Mammary epithelial cell (primary cell): ENCODE measurements at regions not wholly inside any gene's neighbourhood (a gene's known extent, or its start where the extent isn't known, plus 50 kb on each side); places are given as distances from the start of the nearest gene placed in this dataset.

ENCODE experiments used
- EZH2 ChIP-seq: IDR thresholded peaks from 2 replicates; pipeline ENCODE4 v1.6.1; 2012; ENCODE audit warnings: low read length, inconsistent platforms, borderline replicate concordance
- TF ChIP-seq, protein P1 (sequence below), 2 donors: IDR thresholded peaks in 1 of 2; conservative IDR thresholded peaks in 1 of 2; 2 replicates each; pipeline ENCODE4 v1.5.1; 2011 to 2012; ENCODE audit warnings: inconsistent platforms in 2 of 2, low read length in 2 of 2, mild to moderate bottlenecking in 2 of 2, control low read depth in 1 of 2, low read depth in 1 of 2; ENCODE audit not compliant: insufficient read depth in 1 of 2; ENCODE audit errors: extremely low read depth in 1 of 2

DNA sequence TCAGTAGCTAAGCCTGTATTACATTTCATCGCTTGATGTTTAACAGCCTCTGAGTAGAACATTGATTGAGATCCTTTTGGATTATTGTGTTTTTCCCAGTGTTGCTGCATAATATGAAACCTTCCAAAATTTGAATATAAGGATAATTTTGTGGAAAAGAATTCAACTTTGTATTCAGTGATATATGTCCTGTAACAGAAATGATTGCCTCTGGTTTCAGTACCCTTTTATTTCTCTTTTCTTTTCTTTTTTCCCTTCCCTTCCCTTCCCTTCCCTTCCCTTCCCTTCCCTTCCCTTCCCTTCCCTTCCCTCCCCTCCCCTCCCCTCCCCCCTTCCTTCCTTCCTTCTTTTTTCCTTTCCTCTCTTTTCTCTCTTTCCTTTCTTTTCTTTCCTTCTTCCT, 74.6 kb downstream of the UTRN start:
- TF ChIP-seq, protein P1, sequence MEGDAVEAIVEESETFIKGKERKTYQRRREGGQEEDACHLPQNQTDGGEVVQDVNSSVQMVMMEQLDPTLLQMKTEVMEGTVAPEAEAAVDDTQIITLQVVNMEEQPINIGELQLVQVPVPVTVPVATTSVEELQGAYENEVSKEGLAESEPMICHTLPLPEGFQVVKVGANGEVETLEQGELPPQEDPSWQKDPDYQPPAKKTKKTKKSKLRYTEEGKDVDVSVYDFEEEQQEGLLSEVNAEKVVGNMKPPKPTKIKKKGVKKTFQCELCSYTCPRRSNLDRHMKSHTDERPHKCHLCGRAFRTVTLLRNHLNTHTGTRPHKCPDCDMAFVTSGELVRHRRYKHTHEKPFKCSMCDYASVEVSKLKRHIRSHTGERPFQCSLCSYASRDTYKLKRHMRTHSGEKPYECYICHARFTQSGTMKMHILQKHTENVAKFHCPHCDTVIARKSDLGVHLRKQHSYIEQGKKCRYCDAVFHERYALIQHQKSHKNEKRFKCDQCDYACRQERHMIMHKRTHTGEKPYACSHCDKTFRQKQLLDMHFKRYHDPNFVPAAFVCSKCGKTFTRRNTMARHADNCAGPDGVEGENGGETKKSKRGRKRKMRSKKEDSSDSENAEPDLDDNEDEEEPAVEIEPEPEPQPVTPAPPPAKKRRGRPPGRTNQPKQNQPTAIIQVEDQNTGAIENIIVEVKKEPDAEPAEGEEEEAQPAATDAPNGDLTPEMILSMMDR (conservative IDR thresholded peaks at IDR 0.05 in 1 of 2, IDR thresholded peaks at IDR 0.05 in 1 of 2; ENCODE audit: extremely low read depth in 1 of 2, insufficient read depth in 1 of 2, low read depth in 1 of 2, low read length in 2 of 2) = no peak
- TF ChIP-seq EZH2 = no peak
